Pancreas (tissue), 10 donors: ENCODE measurements at regions not wholly inside any gene's neighbourhood (a gene's known extent, or its start where the extent isn't known, plus 50 kb on each side); places are given as distances from the start of the nearest gene placed in this dataset.

ENCODE experiments used
- ATAC-seq, 4 donors: fragments of 200-7000 bp; cut with Tn5 transposase; one replicate each; pipeline versions ENCODE4 v1.8.0 to v1.9.1; 2020; ENCODE audit warnings: mild to moderate bottlenecking in 4 of 4, moderate library complexity in 4 of 4
- DNase-seq, 6 donors: peaks; one replicate each; pipeline ENCODE4 v3.0.0-alpha.2; 2020
- FAIRE-seq: peaks from 2 replicates; lab custom pipeline; 2012; peaks lifted over from hg19 to GRCh38; lab: Jason Lieb, UNC
- H3K27ac ChIP-seq, 4 donors: fragments of 200-600 bp; sonication (generic); 1 replicate in 3 of 4; 2 replicates in 1 of 4; pipeline versions ENCODE4 v1.5.0 to v1.8.0; 2020
- H3K27me3 ChIP-seq, 4 donors: fragments of 200-600 bp; one replicate each; pipeline ENCODE4 v1.8.0; 2021
- H3K36me3 ChIP-seq, 3 donors: fragments of 200-600 bp; sonication (generic) in 1 of 3; one replicate each; pipeline versions ENCODE4 v1.5.0 to v1.8.0; 2020 to 2021
- H3K4me1 ChIP-seq, 3 donors: fragments of 200-600 bp; one replicate each; pipeline ENCODE4 v1.8.0; 2021
- H3K4me3 ChIP-seq, 4 donors: fragments of 200-600 bp; sonication (generic) in 2 of 4; one replicate each; pipeline versions ENCODE4 v1.5.0 to v1.8.0; 2020 to 2021
- H3K9me3 ChIP-seq, 4 donors: fragments of 200-600 bp; one replicate each; pipeline ENCODE4 v1.8.0; 2021
- CTCF ChIP-seq, 4 donors: fragments of 200-600 bp; sonication (generic) in 3 of 4; IDR thresholded peaks; one replicate each; pipeline versions ENCODE4 v1.5.0 to v1.8.0; 2021; ENCODE audit warnings: antibody characterized with exemption in 4 of 4
- WGBS, 2 donors: extraction: QIAGEN DNeasy Blood & Tissue Kit; methylation state at CpG; one replicate each; pipeline ENCODE4 v1.1.7; 2013; 5-methylcytosine and 5-hydroxymethylcytosine counted together
- intact Hi-C, 3 donors: fragments of 100-400 bp; cut with DNase I; formaldehyde crosslinking; loops; one replicate each; pipeline versions ENCODE4 v1.11.1 to v1.14.2; 2022
- donor health status: healthy with polysubstance abuse.
- donor health status: DM: no; HTN: no; CAD: no; lungs with moderate emphysema.
- donor health status: DM: no; HTN: no; CAD: no.
- donor health status: control.
- donor health status: control.
- donor health status: Bipolar disorder and iron deficiency.
- donor health status: DM: yes; HTN: yes; CAD: no.
- donor health status: DM: no; HTN: no; CAD: no.
- donor health status: DM: no; HTN: no; CAD: no.
- donor health status: DM: yes; HTN: yes; CAD: no.

DNA sequence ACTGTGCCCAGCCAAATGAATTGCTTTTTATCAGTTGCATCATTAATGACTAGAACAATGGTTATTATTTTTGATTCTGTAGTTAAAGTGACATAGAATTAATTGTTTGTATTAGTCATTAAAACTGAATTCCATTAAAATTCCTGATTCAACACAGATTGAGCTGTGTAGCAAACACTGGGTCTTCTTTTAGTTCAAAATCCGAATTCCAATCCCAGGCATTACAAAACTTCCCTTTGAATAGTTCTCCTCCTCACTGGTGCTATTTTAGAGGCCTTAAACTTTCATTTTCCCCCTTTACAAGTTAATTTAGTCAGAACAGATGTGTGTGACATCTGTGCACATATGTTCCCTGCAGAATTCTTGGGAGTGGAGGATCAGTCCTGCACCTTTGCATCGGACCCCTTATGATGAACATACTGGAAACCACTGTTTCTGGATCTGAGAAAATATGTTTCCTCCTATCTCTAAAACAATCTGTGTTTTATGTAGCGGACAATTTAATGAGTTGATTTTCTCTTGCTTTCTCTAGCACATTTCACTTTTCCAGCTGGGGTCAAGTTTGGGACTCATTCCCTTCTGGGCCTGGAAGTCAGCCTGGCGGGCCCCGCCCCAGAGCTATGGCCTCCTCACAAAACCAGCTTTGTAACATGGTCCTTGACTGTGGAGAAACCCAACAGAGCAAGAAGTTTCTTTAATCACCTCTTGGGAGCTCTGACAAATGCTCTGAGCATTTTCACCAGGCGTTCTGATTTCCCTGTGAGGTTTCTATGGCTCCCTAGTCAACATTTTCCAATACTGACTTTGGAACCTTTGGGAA, 87.9 kb upstream of the MAMDC2 start:
- TF ChIP-seq CTCF (IDR thresholded peaks at IDR 0.05): no peak
- Histone ChIP-seq H3K27ac (no peak overlapping the region), H3K9me3 (no peaks in the 10 kb centered on the region), H3K4me1 (no peaks in the 10 kb centered on the region), H3K4me3 (no peak overlapping the region), H3K27me3 (no peaks in the 10 kb centered on the region), H3K36me3 (no peaks in the 10 kb centered on the region)
- DNase-seq: no peak
- FAIRE-seq: no peak
- WGBS, 2 donors: 75 to 77% methylated on average over 6 of the region's 6 CpGs
- no peak for ATAC-seq
- intact Hi-C loops: no loop called here

GRCh38 chr9:69961843-69962242, 81.8 kb upstream of the MAMDC2 start:
- Histone ChIP-seq H3K27me3 (no peaks in the 10 kb centered on the region), H3K4me3 (no peak overlapping the region), H3K9me3 (no peaks in the 10 kb centered on the region), H3K4me1 (no peaks in the 10 kb centered on the region), H3K27ac (no peak overlapping the region), H3K36me3 (no peaks in the 10 kb centered on the region)
- FAIRE-seq (no peak), DNase-seq (no peak), ATAC-seq (no peak)
- intact Hi-C loops: no loop called here
- 82 to 89% methylated on average over 1 of the region's 1 CpG for WGBS, 2 donors
- TF ChIP-seq CTCF (IDR thresholded peaks at IDR 0.05): no peak

DNA sequence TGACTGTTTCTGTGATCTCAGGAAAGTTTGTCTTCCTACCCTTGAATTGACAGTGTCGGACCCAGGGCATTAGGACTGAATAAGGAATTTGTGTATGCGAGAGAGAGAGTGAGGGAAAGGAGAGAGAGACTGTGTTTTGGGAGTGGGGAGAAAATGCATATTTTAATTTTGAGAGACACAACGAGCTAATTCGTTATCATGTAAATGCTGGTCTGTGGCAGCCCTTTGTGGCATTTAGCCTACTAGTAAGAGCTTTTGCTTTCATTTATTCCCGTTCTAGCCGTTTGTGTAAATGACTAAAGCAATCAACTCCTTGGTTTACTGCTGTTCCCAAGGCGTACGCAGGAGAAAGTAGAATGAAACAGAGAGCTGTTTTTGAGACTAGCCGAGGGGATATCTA, 79.8 kb upstream of the MAMDC2 start:
- Histone ChIP-seq H3K27me3 (no peaks in the 10 kb centered on the region), H3K36me3 (no peaks in the 10 kb centered on the region), H3K4me1 (no peaks in the 10 kb centered on the region), H3K4me3 (no peak overlapping the region), H3K9me3 (no peaks in the 10 kb centered on the region), H3K27ac (no peak overlapping the region)
- WGBS, 2 donors: 80 to 82% methylated on average over 9 of the region's 9 CpGs
- FAIRE-seq: no peak
- DNase-seq: no peak
- intact Hi-C loops: no loop called here
- no peak for TF ChIP-seq CTCF (IDR thresholded peaks at IDR 0.05)
- no peak for ATAC-seq

GRCh38 chr9:69964446-69964845, 79.2 kb upstream of the MAMDC2 start:
- intact Hi-C loops: no loop called here
- no peak for FAIRE-seq
- Histone ChIP-seq H3K4me1 (no peaks in the 10 kb centered on the region), H3K4me3 (no peak overlapping the region), H3K9me3 (no peaks in the 10 kb centered on the region), H3K36me3 (no peaks in the 10 kb centered on the region), H3K27ac (no peak overlapping the region), H3K27me3 (no peaks in the 10 kb centered on the region)
- TF ChIP-seq CTCF (IDR thresholded peaks at IDR 0.05): no peak
- ATAC-seq: no peak
- 87 to 90% methylated on average over 1 of the region's 1 CpG for WGBS, 2 donors
- no peak for DNase-seq

DNA sequence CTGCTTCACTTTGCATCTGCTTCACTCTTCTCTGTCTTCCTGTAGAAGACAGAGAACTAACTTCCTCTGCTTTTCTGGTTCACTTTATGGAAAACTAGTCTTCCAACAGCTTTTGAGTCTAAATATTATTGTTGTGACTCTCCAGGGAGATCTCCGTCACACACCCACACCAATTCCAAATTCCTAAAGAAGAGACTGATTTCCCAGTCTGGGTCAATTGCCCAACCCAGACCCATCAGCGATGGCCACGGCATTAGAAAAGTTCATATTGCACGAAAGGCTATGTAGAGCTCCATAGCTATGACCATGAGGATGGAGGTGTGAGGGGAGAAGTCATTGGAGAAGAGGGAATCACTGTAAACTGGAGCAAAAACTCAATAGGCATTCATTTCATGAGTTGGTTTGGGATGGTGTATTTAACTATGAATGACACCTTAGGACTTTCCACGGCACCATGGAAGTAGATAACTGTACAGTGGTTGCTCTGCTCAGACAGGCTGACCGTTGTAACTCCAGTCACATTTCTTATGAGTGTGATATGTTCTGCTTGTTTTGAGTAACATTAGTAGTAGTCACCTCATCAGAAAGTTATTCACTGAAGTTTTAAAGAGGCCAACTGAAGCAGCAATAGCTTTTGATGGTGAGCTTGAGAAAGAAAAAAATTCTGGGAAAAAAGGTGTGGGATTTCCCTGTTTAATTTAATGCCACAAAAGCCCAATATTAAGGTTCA, 78.1 kb upstream of the MAMDC2 start:
- Histone ChIP-seq H3K27ac (no peak overlapping the region), H3K27me3 (no peaks in the 10 kb centered on the region), H3K36me3 (no peaks in the 10 kb centered on the region), H3K4me3 (no peak overlapping the region), H3K9me3 (no peaks in the 10 kb centered on the region), H3K4me1 (no peaks in the 10 kb centered on the region)
- ATAC-seq: no peak
- no peak for TF ChIP-seq CTCF (IDR thresholded peaks at IDR 0.05)
- no peak for DNase-seq
- intact Hi-C loops: no loop called here
- FAIRE-seq: no peak
- WGBS, 2 donors: 84 to 91% methylated on average over 6 of the region's 6 CpGs
